K562 (cell line): ENCODE measurements at regions not wholly inside any gene's neighbourhood (a gene's known extent, or its start where the extent isn't known, plus 50 kb on each side); places are given as distances from the start of the nearest gene placed in this dataset.

Experiments
- ATAC-seq: fragments of 200-7000 bp; cut with Tn5 transposase; 3 replicates; pipeline ENCODE4 v1.9.1; 2020; ENCODE audit warnings: moderate library complexity
- BruUV-seq: library from RNA; stranded (reverse); fragments of 400-500 nt; replicated peaks from 2 replicates; lab custom pipeline; 2021; lab: Mats Ljungman, UMichigan
- CTCF ChIA-PET: fragments of 300-600 bp; formaldehyde crosslinking; extraction: SDS; loops from one replicate; lab custom pipeline; 2021; ENCODE audit warnings: low intra/inter-chr PET ratio; lab: Yijun Ruan, JAX
- POLR2A ChIA-PET: fragments of 300-600, 350-650 bp; sonication (Branson Sonifier 250); formaldehyde crosslinking; extraction: SDS; loops from one replicate; lab custom pipeline; 2021; ENCODE audit warnings: antibody characterized with exemption, inconsistent platforms; lab: Yijun Ruan, JAX
- DNase-seq, 4 experiments: peaks; one replicate each; pipeline versions ENCODE4 v3.0.0 to v3.0.0-alpha.2; 2011 to 2018; ENCODE audit warnings: low spot score in 3 of 4, mixed read lengths in 3 of 4; ENCODE audit errors: extremely low read depth in 1 of 4
- FAIRE-seq: peaks from 2 replicates; lab custom pipeline; 2011; peaks lifted over from hg19 to GRCh38; lab: Jason Lieb, UNC
- H2AFZ ChIP-seq: 2 replicates; pipeline ENCODE4 v1.6.0; 2011; ENCODE audit warnings: low read depth, low read length, control low read depth, inconsistent platforms
- H3K27ac ChIP-seq: fragments of 200-600 bp; 3 replicates; pipeline ENCODE4 v1.8.0; 2011; ENCODE audit warnings: low read depth, mild to moderate bottlenecking, control low read depth, inconsistent platforms, low read length, moderate library complexity, mixed read lengths; ENCODE audit errors: extremely low read depth
- H3K27me3 ChIP-seq, 2 experiments: fragments of 300-600 bp in 1 of 2; 2 replicates in 1 of 2; 3 replicates in 1 of 2; pipeline versions ENCODE4 v1.6.0 to v1.8.0; 2011; ENCODE audit warnings: inconsistent platforms in 2 of 2, low read length in 2 of 2, mild to moderate bottlenecking in 1 of 2, mixed read lengths in 1 of 2, moderate library complexity in 1 of 2; ENCODE audit not compliant: control insufficient read depth in 2 of 2, insufficient read depth in 2 of 2
- H3K36me3 ChIP-seq: fragments of 300-600 bp; 3 replicates; pipeline ENCODE4 v1.8.0; 2011; ENCODE audit warnings: mild to moderate bottlenecking, low read length, inconsistent platforms; ENCODE audit not compliant: control insufficient read depth, insufficient read depth
- H3K4me1 ChIP-seq, 2 experiments: fragments of 200-600 bp in 1 of 2; replicated peaks in 1 of 2; 2 replicates in 1 of 2; 3 replicates in 1 of 2; pipeline versions ENCODE4 v1.5.1 to v1.8.0; 2011; ENCODE audit warnings: inconsistent platforms in 2 of 2, low read length in 2 of 2, mild to moderate bottlenecking in 1 of 2, mixed read lengths in 1 of 2, moderate library complexity in 1 of 2; ENCODE audit not compliant: control insufficient read depth in 2 of 2, insufficient read depth in 2 of 2
- H3K4me2 ChIP-seq: 2 replicates; pipeline ENCODE4 v1.6.1; 2011; ENCODE audit warnings: low read length, control low read depth, inconsistent platforms, mixed read lengths; ENCODE audit not compliant: insufficient read depth
- H3K4me3 ChIP-seq: fragments of 200-600 bp; sonication (generic), shearing (Covaris generic); 2 replicates; pipeline ENCODE4 v1.5.1; 2016; ENCODE audit warnings: control low read depth, inconsistent platforms
- H3K79me2 ChIP-seq: fragments of 200-600 bp; 3 replicates; pipeline ENCODE4 v1.8.0; 2011; ENCODE audit warnings: low read length, inconsistent platforms; ENCODE audit not compliant: control insufficient read depth, insufficient read depth
- H3K9ac ChIP-seq, 2 experiments: 2 replicates each; pipeline versions ENCODE4 v1.6.0 to v1.6.1; 2011; ENCODE audit warnings: low read depth in 2 of 2, low read length in 2 of 2, control low read depth in 1 of 2, inconsistent platforms in 1 of 2, mild to moderate bottlenecking in 1 of 2, mixed read lengths in 1 of 2; ENCODE audit not compliant: insufficient read depth in 1 of 2
- H3K9me1 ChIP-seq: one replicate; pipeline ENCODE4 v1.6.0; 2011; ENCODE audit warnings: inconsistent platforms, mild to moderate bottlenecking, low read length, moderate library complexity; ENCODE audit not compliant: control insufficient read depth, insufficient read depth
- H3K9me3 ChIP-seq: replicated peaks from 2 replicates; pipeline ENCODE4 v1.5.1; 2011; ENCODE audit warnings: low read depth, low read length, inconsistent platforms; ENCODE audit not compliant: control insufficient read depth, insufficient read depth
- H4K20me1 ChIP-seq: replicated peaks from 2 replicates; pipeline ENCODE4 v1.6.1; 2011; ENCODE audit warnings: low read length, inconsistent platforms, mixed read lengths; ENCODE audit not compliant: control insufficient read depth, insufficient read depth
- CHD4 ChIP-seq: fragments of 200-600 bp; sonication (generic); IDR thresholded peaks from 3 replicates; pipeline ENCODE4 v1.6.1; 2012; ENCODE audit warnings: low read depth, mild to moderate bottlenecking, mixed read lengths, low read length, inconsistent platforms; ENCODE audit not compliant: insufficient read depth, insufficient replicate concordance, poor library complexity, severe bottlenecking
- ETV1 ChIP-seq: fragments of 450-650 bp; conservative IDR thresholded peaks from 2 replicates; pipeline ENCODE4 v1.6.1; 2016; ENCODE audit warnings: missing genetic modification characterization, control low read depth, low read depth, missing compliant biosample characterization
- FOSL1 ChIP-seq: fragments of 200-800 bp; sonication (Bioruptor generic); conservative IDR thresholded peaks from 2 replicates; pipeline ENCODE4 v1.6.1; 2016; ENCODE audit warnings: missing genetic modification characterization, missing compliant biosample characterization
- FOXJ3 ChIP-seq: sonication (generic); formaldehyde crosslinking; IDR thresholded peaks from 2 replicates; pipeline ENCODE4 v1.4.0; 2020; ENCODE audit warnings: mild to moderate bottlenecking, missing genetic modification reagents
- MCM3 ChIP-seq: fragments of 450-650 bp; IDR thresholded peaks from 2 replicates; pipeline ENCODE4 v1.6.1; 2016
- MXI1 ChIP-seq: IDR thresholded peaks from 2 replicates; pipeline ENCODE4 v1.6.1; 2011; ENCODE audit warnings: low read depth, mild to moderate bottlenecking, improper control_type of control experiment, low read length
- NR4A1 ChIP-seq, 2 experiments: fragments of 250-450 bp in 1 of 2; fragments of 450-650 bp in 1 of 2; sonication (Bioruptor Pico) in 1 of 2; IDR thresholded peaks; 2 replicates each; pipeline versions ENCODE4 v1.4.0 to v1.6.1; 2016 to 2020; ENCODE audit warnings: mild to moderate bottlenecking in 2 of 2, missing compliant biosample characterization in 1 of 2, missing genetic modification characterization in 1 of 2, moderate library complexity in 1 of 2
- SRF ChIP-seq, 2 experiments: fragments of 250-450, 450-650 bp in 1 of 2; sonication (Bioruptor Pico) in 1 of 2; sonication (generic) in 1 of 2; formaldehyde crosslinking; IDR thresholded peaks; 2 replicates each; pipeline versions ENCODE4 v1.5.0 to v1.5.1; 2020 to 2022; ENCODE audit warnings: mild to moderate bottlenecking in 1 of 2, missing genetic modification reagents in 1 of 2
- SRSF9 ChIP-seq: fragments of 200-400 bp; formaldehyde crosslinking; IDR thresholded peaks from 2 replicates; pipeline ENCODE4 v1.6.1; 2017; ENCODE audit warnings: low read depth, low read length, borderline replicate concordance
- ZBTB43 ChIP-seq: sonication (generic); formaldehyde crosslinking; IDR thresholded peaks from 2 replicates; pipeline ENCODE4 v1.8.0; 2023; ENCODE audit warnings: mild to moderate bottlenecking, missing genetic modification reagents
- ZNF584 ChIP-seq: fragments of 200-800 bp; sonication (Bioruptor generic); IDR thresholded peaks from 2 replicates; pipeline ENCODE4 v1.6.1; 2016; ENCODE audit warnings: low read depth, mild to moderate bottlenecking, missing genetic modification characterization, missing compliant biosample characterization
- WGBS: fragments of 100-300 bp; shearing (Covaris generic); methylation state at CpG from one replicate; pipeline ENCODE4 v1.1.6; 2016; ENCODE audit warnings: low coverage, mixed read lengths; ENCODE audit not compliant: insufficient coverage; ENCODE audit errors: missing lambda C conversion rate; 5-methylcytosine and 5-hydroxymethylcytosine counted together
- in situ Hi-C: fragments of 300-500 bp; cut with MboI; formaldehyde crosslinking; loops from 4 replicates; pipeline ENCODE4 v1.15.0; 2018; ENCODE audit warnings: inconsistent platforms, mixed read lengths
- intact Hi-C: fragments of 100-400 bp; cut with micrococcal nuclease; formaldehyde crosslinking; loops from 2 replicates; pipeline ENCODE4 v1.14.2; 2022

GRCh38 chr2:21972586-21972985 is 848.8 kb downstream of the TDRD15 start:
- no peaks in the 10 kb centered on the region for H4K20me1 ChIP-seq

GRCh38 chr2:21981127-21981526 is 857.4 kb downstream of the TDRD15 start:
- H3K27ac ChIP-seq: no peak overlapping the region
- H3K4me2 ChIP-seq: no peak overlapping the region
- H3K4me1 ChIP-seq: no peaks in the 10 kb centered on the region
- H3K9me3 ChIP-seq: no peaks in the 10 kb centered on the region
- H3K36me3 ChIP-seq: no peaks in the 10 kb centered on the region
- H2AFZ ChIP-seq: no peak overlapping the region
- DNase-seq: no peak
- WGBS: 4% methylated on average over 1 of the region's 1 CpG
- no peaks in the 10 kb centered on the region for H3K27me3 ChIP-seq
- H3K79me2 ChIP-seq: no peaks in the 10 kb centered on the region
- no TSS peak for BruUV-seq
- no peak overlapping the region for H3K9ac ChIP-seq
- FAIRE-seq: no peak
- ATAC-seq: no peak
- TF ChIP-seq ZNF584 (CRISPR knock-in tag) (no peak), FOSL1 (no peak), ZBTB43 (CRISPR knock-in tag) (no peak), SRSF9 (no peak), MCM3 (no peak), FOXJ3 (no peak), NR4A1 (CRISPR knock-in tag; IDR thresholded peaks at IDR 0.05) (no peak), NR4A1 (tag; IDR thresholded peaks at IDR 0.05) (no peak)
- H3K4me3 ChIP-seq: no peak overlapping the region
- intact Hi-C loops (no loop called here), in situ Hi-C loops (no loop called here)
- POLR2A ChIA-PET: no interaction called here
- H4K20me1 ChIP-seq: no peaks in the 10 kb centered on the region
- CTCF ChIA-PET: no interaction called here
- no peaks in the 10 kb centered on the region for H3K9me1 ChIP-seq

More at GRCh38 chr2:21972586-21972985, 848.8 kb downstream of the TDRD15 start:
- intact Hi-C loops (no loop called here), in situ Hi-C loops (no loop called here)
- no peak overlapping the region for H3K4me2 ChIP-seq
- no peaks in the 10 kb centered on the region for H3K27me3 ChIP-seq
- H2AFZ ChIP-seq: no peak overlapping the region
- H3K9me1 ChIP-seq: no peaks in the 10 kb centered on the region
- TF ChIP-seq MXI1 (no peak), CHD4 (no peak), SRF (CRISPR knock-in tag; IDR thresholded peaks at IDR 0.05) (no peak), ETV1 (no peak)
- H3K9me3 ChIP-seq: no peaks in the 10 kb centered on the region
- no peaks in the 10 kb centered on the region for H3K36me3 ChIP-seq
- H3K79me2 ChIP-seq: no peaks in the 10 kb centered on the region
- H3K4me3 ChIP-seq: no peak overlapping the region
- no peaks in the 10 kb centered on the region for H3K4me1 ChIP-seq
- no peak for FAIRE-seq
- CTCF ChIA-PET: no interaction called here
- no peak overlapping the region for H3K9ac ChIP-seq
- no peak for ATAC-seq
- no TSS peak for BruUV-seq
- POLR2A ChIA-PET: no interaction called here
- no peak for DNase-seq
- no peak overlapping the region for H3K27ac ChIP-seq
- WGBS: 4% methylated on average over 4 of the region's 4 CpGs
